Endothelial cell of umbilical vein (primary cell): ENCODE measurements at regions not wholly inside any gene's neighbourhood (a gene's known extent, or its start where the extent isn't known, plus 50 kb on each side); places are given as distances from the start of the nearest gene placed in this dataset.

ENCODE experiments used
- BruUV-seq: library from RNA; stranded (reverse); fragments of 400-500 nt; replicated peaks from 2 replicates; lab custom pipeline; 2021; lab: Mats Ljungman, UMichigan
- CTCF ChIA-PET: fragments of 300-600, 350-600 bp; sonication (Branson Sonifier 250); formaldehyde crosslinking; loops from one replicate; lab custom pipeline; 2021; ENCODE audit warnings: antibody characterized with exemption, inconsistent platforms; lab: Charles Lee
- POLR2A ChIA-PET: fragments of 300-600, 350-600 bp; sonication (Branson Sonifier 250); formaldehyde crosslinking; loops from one replicate; lab custom pipeline; 2021; ENCODE audit warnings: antibody characterized with exemption, inconsistent platforms; lab: Charles Lee
- DNase-seq: peaks from one replicate; pipeline ENCODE4 v3.0.0-alpha.2; 2011; ENCODE audit warnings: low read depth, low spot score
- FAIRE-seq: peaks from 2 replicates; lab custom pipeline; 2011; peaks lifted over from hg19 to GRCh38; lab: Jason Lieb, UNC
- H2AFZ ChIP-seq: 2 replicates; pipeline ENCODE4 v1.6.0; 2012; ENCODE audit warnings: low read depth, low read length, control low read depth, inconsistent platforms
- H3K27ac ChIP-seq: 2 replicates; pipeline ENCODE4 v1.5.1; 2011; ENCODE audit warnings: low read depth, mild to moderate bottlenecking, control low read depth, low read length, moderate library complexity; ENCODE audit not compliant: insufficient read depth
- H3K27me3 ChIP-seq, 2 experiments: 2 replicates each; pipeline versions ENCODE4 v1.6.0 to v1.6.1; 2011; ENCODE audit warnings: low read length in 2 of 2, mixed read lengths in 1 of 2; ENCODE audit not compliant: control insufficient read depth in 2 of 2, insufficient read depth in 2 of 2
- H3K36me3 ChIP-seq, 2 experiments: 2 replicates in 1 of 2; 3 replicates in 1 of 2; pipeline ENCODE4 v1.5.1; 2011; ENCODE audit warnings: low read length in 2 of 2, mild to moderate bottlenecking in 1 of 2, moderate library complexity in 1 of 2; ENCODE audit not compliant: control insufficient read depth in 2 of 2, insufficient read depth in 2 of 2; ENCODE audit errors: extremely low read depth in 1 of 2
- H3K4me1 ChIP-seq: 3 replicates; pipeline ENCODE4 v1.5.1; 2011; ENCODE audit warnings: mild to moderate bottlenecking, low read length; ENCODE audit not compliant: control insufficient read depth, insufficient read depth; ENCODE audit errors: extremely low read depth
- H3K4me2 ChIP-seq: 2 replicates; pipeline ENCODE4 v1.6.1; 2011; ENCODE audit warnings: low read length, control low read depth, mixed read lengths; ENCODE audit not compliant: insufficient read depth
- H3K4me3 ChIP-seq, 3 experiments: fragments of 200-600 bp in 1 of 3; sonication (generic), shearing (Covaris generic) in 1 of 3; replicated peaks in 1 of 3; 2 replicates each; pipeline ENCODE4 v1.5.1; 2011 to 2016; ENCODE audit warnings: control low read depth in 3 of 3, low read length in 3 of 3, mild to moderate bottlenecking in 2 of 3, inconsistent platforms in 1 of 3, low read depth in 1 of 3, moderate library complexity in 1 of 3; ENCODE audit not compliant: insufficient read depth in 1 of 3
- H3K79me2 ChIP-seq: 2 replicates; pipeline ENCODE4 v1.6.0; 2012; ENCODE audit warnings: low read length, inconsistent platforms; ENCODE audit not compliant: control insufficient read depth, insufficient read depth
- H3K9ac ChIP-seq: replicated peaks from 2 replicates; pipeline ENCODE3; 2011; ENCODE audit warnings: low read length, control low read depth; ENCODE audit not compliant: insufficient read depth; ENCODE audit errors: extremely low read depth
- H3K9me1 ChIP-seq: replicated peaks from 3 replicates; pipeline ENCODE4 v1.6.0; 2011; ENCODE audit warnings: mild to moderate bottlenecking, low read length; ENCODE audit not compliant: control insufficient read depth, insufficient read depth; ENCODE audit errors: extremely low read depth
- H3K9me3 ChIP-seq: replicated peaks from 2 replicates; pipeline ENCODE4 v1.5.1; 2012; ENCODE audit warnings: low read length, inconsistent platforms; ENCODE audit not compliant: control insufficient read depth, insufficient read depth
- H4K20me1 ChIP-seq: replicated peaks from 2 replicates; pipeline ENCODE3; 2011; ENCODE audit warnings: mild to moderate bottlenecking, low read length; ENCODE audit not compliant: control insufficient read depth, insufficient read depth; ENCODE audit errors: extremely low read depth
- EZH2 ChIP-seq: IDR thresholded peaks from 2 replicates; pipeline ENCODE4 v1.6.1; 2012; ENCODE audit warnings: borderline replicate concordance, low read depth, mild to moderate bottlenecking, moderate library complexity, low read length, inconsistent platforms; ENCODE audit not compliant: severe bottlenecking
- FOS ChIP-seq: IDR thresholded peaks from 2 replicates; pipeline ENCODE4 v1.6.1; 2011; ENCODE audit warnings: mild to moderate bottlenecking, low read length, moderate library complexity, borderline replicate concordance; ENCODE audit not compliant: insufficient read depth
- GATA2 ChIP-seq: IDR thresholded peaks from 2 replicates; pipeline ENCODE4 v1.7.0; 2011; ENCODE audit warnings: low read depth, mild to moderate bottlenecking, moderate library complexity, mixed read lengths, low read length; ENCODE audit not compliant: insufficient read length, insufficient read depth
- JUN ChIP-seq: IDR thresholded peaks from 2 replicates; pipeline ENCODE4 v1.6.1; 2011; ENCODE audit warnings: borderline replicate concordance, low read depth; ENCODE audit not compliant: insufficient read length, insufficient read depth
- MYC ChIP-seq: IDR thresholded peaks from one replicate; pipeline ENCODE4 v1.6.1; 2011; ENCODE audit warnings: mild to moderate bottlenecking, low read depth, low read length
- POLR2A ChIP-seq: IDR thresholded peaks from 2 replicates; pipeline ENCODE4 v1.6.1; 2012; ENCODE audit warnings: low read depth, mild to moderate bottlenecking, control low read depth, low read length
- POLR2AphosphoS5 ChIP-seq: IDR thresholded peaks from 2 replicates; pipeline ENCODE4 v1.6.1; 2012; ENCODE audit warnings: low read depth, mild to moderate bottlenecking, control low read depth, low read length, moderate library complexity; ENCODE audit not compliant: insufficient read depth
- dilution Hi-C: fragments of 300-500 bp; cut with MboI; formaldehyde crosslinking; loops from one replicate; pipeline ENCODE4 v1.15.0; 2019; ENCODE audit warnings: low sequenced_read_pairs; ENCODE audit not compliant: extremely low pct_ligation_motif_present
- intact Hi-C: fragments of 100-400 bp; cut with micrococcal nuclease; formaldehyde crosslinking; loops from one replicate; pipeline ENCODE4 v1.10.0; 2022
- TF ChIP-seq, protein P1 (sequence below): IDR thresholded peaks from 2 replicates; pipeline ENCODE4 v1.6.1; 2011; ENCODE audit not compliant: insufficient read depth, insufficient read length
- TF ChIP-seq, protein P2 (sequence below), 2 donors: IDR thresholded peaks; 1 replicate in 1 of 2; 2 replicates in 1 of 2; pipeline ENCODE4 v1.5.1; 2011; ENCODE audit warnings: low read length in 2 of 2, mild to moderate bottlenecking in 2 of 2, moderate library complexity in 2 of 2, control low read depth in 1 of 2, inconsistent platforms in 1 of 2, low read depth in 1 of 2; ENCODE audit not compliant: insufficient read depth in 1 of 2; ENCODE audit errors: extremely low read depth in 1 of 2

DNA sequence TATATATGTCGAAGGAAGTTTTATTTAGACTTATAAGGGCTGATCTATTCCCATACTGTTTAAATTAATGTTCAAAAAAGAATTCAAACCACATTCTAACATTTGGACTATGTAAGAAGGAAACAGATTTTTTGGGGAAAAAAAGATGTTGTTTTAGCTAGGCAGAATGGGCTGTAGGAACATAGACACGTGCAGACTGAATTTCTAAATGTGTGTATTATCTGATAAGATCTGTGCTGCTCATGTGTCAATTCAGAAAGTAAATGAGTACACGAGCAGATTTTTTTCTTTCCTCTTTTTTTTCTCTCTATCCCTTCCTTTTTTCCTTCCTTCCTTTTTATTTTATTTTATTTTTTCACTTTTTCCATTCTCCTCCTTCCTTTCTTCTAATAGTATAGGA is 259.5 kb upstream of the KCNH8 start:
- no peak for DNase-seq
- BruUV-seq, result no TSS peak

More for the DNA sequence above, 259.5 kb upstream of the KCNH8 start:
- H3K9ac ChIP-seq, result no peak overlapping the region
- H4K20me1 ChIP-seq, result no peaks in the 10 kb centered on the region
- no peaks in the 10 kb centered on the region for H3K79me2 ChIP-seq
- ChIA-PET POLR2A (no interaction called here), CTCF (no interaction called here)
- H3K4me1 ChIP-seq, result no peaks in the 10 kb centered on the region
- H3K36me3 ChIP-seq, result no peaks in the 10 kb centered on the region
- no peak overlapping the region for H3K27ac ChIP-seq
- H3K9me3 ChIP-seq, result peaks cover 2% of the 10 kb centered on the region
- no peak overlapping the region for H3K4me3 ChIP-seq
- TF ChIP-seq POLR2A (no peak), JUN (no peak), POLR2AphosphoS5 (no peak), GATA2 (no peak), EZH2 (no peak), MYC (no peak), FOS (no peak)
- TF ChIP-seq, protein P1, sequence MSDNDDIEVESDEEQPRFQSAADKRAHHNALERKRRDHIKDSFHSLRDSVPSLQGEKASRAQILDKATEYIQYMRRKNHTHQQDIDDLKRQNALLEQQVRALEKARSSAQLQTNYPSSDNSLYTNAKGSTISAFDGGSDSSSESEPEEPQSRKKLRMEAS, result no peak
- TF ChIP-seq, protein P2, sequence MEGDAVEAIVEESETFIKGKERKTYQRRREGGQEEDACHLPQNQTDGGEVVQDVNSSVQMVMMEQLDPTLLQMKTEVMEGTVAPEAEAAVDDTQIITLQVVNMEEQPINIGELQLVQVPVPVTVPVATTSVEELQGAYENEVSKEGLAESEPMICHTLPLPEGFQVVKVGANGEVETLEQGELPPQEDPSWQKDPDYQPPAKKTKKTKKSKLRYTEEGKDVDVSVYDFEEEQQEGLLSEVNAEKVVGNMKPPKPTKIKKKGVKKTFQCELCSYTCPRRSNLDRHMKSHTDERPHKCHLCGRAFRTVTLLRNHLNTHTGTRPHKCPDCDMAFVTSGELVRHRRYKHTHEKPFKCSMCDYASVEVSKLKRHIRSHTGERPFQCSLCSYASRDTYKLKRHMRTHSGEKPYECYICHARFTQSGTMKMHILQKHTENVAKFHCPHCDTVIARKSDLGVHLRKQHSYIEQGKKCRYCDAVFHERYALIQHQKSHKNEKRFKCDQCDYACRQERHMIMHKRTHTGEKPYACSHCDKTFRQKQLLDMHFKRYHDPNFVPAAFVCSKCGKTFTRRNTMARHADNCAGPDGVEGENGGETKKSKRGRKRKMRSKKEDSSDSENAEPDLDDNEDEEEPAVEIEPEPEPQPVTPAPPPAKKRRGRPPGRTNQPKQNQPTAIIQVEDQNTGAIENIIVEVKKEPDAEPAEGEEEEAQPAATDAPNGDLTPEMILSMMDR (IDR thresholded peaks at IDR 0.05; ENCODE audit: extremely low read depth in 1 of 2, insufficient read depth in 1 of 2, low read depth in 1 of 2, low read length in 2 of 2), result no peak
- dilution Hi-C loops, result no loop called here
- FAIRE-seq, result no peak
- no peaks in the 10 kb centered on the region for H3K9me1 ChIP-seq
- H3K4me2 ChIP-seq, result no peak overlapping the region
- no peaks in the 10 kb centered on the region for H3K27me3 ChIP-seq
- H2AFZ ChIP-seq, result no peak overlapping the region
- intact Hi-C loops, result no loop called here
